GM18858 (cell line): ENCODE measurements at regions not wholly inside any gene's neighbourhood (a gene's known extent, or its start where the extent isn't known, plus 50 kb on each side); places are given as distances from the start of the nearest gene placed in this dataset.
"Not testable (repeated sequence)": the region's sequence is repeated elsewhere in the genome, so short reads cannot be mapped to it uniquely, and the experiment has no call there.

Experiments used
- ATAC-seq: cut with Tn5 transposase; IDR thresholded peaks from one replicate; pipeline ENCODE4 v1.9.1; 2021; ENCODE audit not compliant: unreplicated experiment

- not testable (repeated sequence) for ATAC-seq
Measured at GRCh38 chr1:120282744-120283464, 106.6 kb upstream of the SEC22B start.

GRCh38 chr1:120278259-120278610 lies 101.9 kb upstream of the SEC22B start:
- not testable (repeated sequence) for ATAC-seq

GRCh38 chr1:120277428-120278258 lies 101.3 kb upstream of the SEC22B start:
- ATAC-seq: not testable (repeated sequence)

GRCh38 chr1:120276710-120277109 lies 100.4 kb upstream of the SEC22B start:
- not testable (repeated sequence) for ATAC-seq

- ATAC-seq: not testable (repeated sequence)
Measured at GRCh38 chr1:120274438-120274837, 98.1 kb upstream of the SEC22B start.

- not testable (repeated sequence) for ATAC-seq
Measured at GRCh38 chr1:120273363-120273762, 97.0 kb upstream of the SEC22B start.

- ATAC-seq: not testable (repeated sequence)
Measured at GRCh38 chr1:120272242-120272641, 95.9 kb upstream of the SEC22B start.

- ATAC-seq: not testable (repeated sequence)
Measured at GRCh38 chr1:120271561-120272221, 95.4 kb upstream of the SEC22B start.

GRCh38 chr1:120267894-120268551 lies 91.7 kb upstream of the SEC22B start:
- ATAC-seq: not testable (repeated sequence)

GRCh38 chr1:120264564-120264963 lies 88.2 kb upstream of the SEC22B start:
- ATAC-seq: not testable (repeated sequence)

GRCh38 chr1:120262791-120263751 lies 86.8 kb upstream of the SEC22B start:
- not testable (repeated sequence) for ATAC-seq

GRCh38 chr1:120257778-120258105 lies 81.4 kb upstream of the SEC22B start:
- ATAC-seq: not testable (repeated sequence)

- not testable (repeated sequence) for ATAC-seq
Measured at GRCh38 chr1:120257064-120257777, 80.9 kb upstream of the SEC22B start.

GRCh38 chr1:120250756-120251155 lies 74.4 kb upstream of the SEC22B start:
- not testable (repeated sequence) for ATAC-seq

- ATAC-seq: not testable (repeated sequence)
Measured at GRCh38 chr1:120248726-120249427, 72.6 kb upstream of the SEC22B start.

- not testable (repeated sequence) for ATAC-seq
Measured at GRCh38 chr1:120248203-120248602, 71.9 kb upstream of the SEC22B start.

- not testable (repeated sequence) for ATAC-seq
Measured at GRCh38 chr1:120243867-120244266, 67.5 kb upstream of the SEC22B start.

GRCh38 chr1:120242582-120242981 lies 66.3 kb upstream of the SEC22B start:
- not testable (repeated sequence) for ATAC-seq

- ATAC-seq: not testable (repeated sequence)
Measured at GRCh38 chr1:120241868-120242267, 65.5 kb upstream of the SEC22B start.
